ENCODE measurements at regions not wholly inside any gene's neighbourhood (a gene's known extent, or its start where the extent isn't known, plus 50 kb on each side); places are given as distances from the start of the nearest gene placed in this dataset.

DNA sequence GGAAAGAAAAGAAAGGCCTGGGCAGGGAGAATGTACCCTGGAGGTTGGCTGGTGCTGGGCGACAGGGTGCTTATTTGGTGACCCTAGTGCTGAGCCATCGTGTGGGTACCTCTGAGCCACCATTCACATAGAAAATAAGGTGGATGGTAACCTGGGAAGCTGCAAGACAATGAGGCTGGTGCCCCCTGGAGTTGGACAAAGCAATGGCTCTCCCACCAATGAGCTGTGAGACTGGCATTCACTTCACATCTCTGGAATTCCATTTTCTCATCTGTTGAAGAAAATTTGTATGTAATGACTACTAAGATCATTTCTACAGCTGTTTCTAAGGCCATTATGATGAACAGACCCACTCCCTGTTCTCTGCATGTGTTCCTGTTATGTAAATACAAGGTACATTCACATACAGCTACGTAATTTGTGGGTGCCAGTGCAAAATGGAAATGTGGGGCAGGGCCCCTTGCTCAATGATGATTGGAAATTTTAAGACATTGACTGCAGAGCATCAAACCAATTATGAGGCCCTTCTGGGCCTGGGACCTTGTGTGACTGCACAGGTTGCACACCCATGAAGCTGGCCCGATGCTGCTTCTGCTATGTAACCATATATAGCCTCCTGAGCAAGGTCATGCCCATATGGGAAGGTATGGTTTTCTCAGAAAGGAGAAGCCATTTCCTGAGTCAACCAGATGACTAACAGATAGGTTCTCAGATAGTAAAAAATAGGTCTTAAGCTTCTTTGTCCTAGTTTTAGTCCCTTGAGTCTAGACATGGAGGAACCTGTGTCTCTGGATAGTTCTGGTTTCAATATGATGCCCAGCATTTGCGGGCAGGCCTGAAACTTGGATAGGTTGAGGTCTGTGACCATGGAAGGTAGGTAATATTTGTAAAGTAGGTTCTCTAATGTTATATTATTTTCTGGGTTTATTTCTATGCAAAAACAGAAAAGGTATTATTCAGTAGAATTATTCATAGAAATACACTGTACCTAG, 63.4 kb upstream of the IGF1 start:
- Mint-ChIP-seq H3K36me3 (ENCODE audit: low read depth) (no peaks in the 10 kb centered on the region), H3K27me3 (ENCODE audit: low read depth, poor library complexity) (peaks cover 3% of the 10 kb centered on the region), H3K9me3 (no peaks in the 10 kb centered on the region), H3K4me3 (no peak overlapping the region), H3K27ac (no peak overlapping the region), H3K4me1 (peaks cover 17% of the 10 kb centered on the region)
- no peak for DNase-seq
- TF ChIP-seq, protein P1, sequence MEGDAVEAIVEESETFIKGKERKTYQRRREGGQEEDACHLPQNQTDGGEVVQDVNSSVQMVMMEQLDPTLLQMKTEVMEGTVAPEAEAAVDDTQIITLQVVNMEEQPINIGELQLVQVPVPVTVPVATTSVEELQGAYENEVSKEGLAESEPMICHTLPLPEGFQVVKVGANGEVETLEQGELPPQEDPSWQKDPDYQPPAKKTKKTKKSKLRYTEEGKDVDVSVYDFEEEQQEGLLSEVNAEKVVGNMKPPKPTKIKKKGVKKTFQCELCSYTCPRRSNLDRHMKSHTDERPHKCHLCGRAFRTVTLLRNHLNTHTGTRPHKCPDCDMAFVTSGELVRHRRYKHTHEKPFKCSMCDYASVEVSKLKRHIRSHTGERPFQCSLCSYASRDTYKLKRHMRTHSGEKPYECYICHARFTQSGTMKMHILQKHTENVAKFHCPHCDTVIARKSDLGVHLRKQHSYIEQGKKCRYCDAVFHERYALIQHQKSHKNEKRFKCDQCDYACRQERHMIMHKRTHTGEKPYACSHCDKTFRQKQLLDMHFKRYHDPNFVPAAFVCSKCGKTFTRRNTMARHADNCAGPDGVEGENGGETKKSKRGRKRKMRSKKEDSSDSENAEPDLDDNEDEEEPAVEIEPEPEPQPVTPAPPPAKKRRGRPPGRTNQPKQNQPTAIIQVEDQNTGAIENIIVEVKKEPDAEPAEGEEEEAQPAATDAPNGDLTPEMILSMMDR (IDR thresholded peaks at IDR 0.05), result no peak

DNA sequence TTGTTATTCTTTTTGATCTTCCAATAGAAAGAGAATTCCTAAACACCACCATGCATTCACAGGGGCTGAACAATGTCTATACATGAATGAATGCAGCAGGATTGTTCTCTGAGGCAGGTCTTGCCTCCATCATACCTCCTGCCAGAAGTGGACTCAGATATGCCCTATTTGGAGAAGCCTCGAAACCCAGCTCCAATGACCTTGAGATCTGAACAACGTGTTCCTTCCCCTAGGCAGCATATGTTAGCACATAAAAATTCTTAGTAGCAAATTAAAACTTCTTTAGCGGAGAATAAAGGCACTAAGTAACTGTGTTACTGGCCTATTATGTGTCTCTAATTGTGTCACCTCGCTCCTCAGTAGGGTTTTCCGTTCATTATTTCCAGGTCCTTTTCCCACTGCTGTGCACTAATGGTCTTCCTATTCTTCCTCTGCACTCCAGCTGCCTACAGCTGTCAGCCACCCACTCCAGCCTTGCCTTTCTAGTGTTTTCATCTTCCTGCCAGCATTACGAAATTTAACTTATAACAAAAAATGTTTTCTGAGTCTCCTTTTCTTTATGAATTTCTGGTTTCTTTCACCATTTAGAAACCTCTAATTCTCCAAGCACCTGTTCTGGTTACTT, 62.6 kb upstream of the IGF1 start:
- Mint-ChIP-seq H3K9me3 (no peaks in the 10 kb centered on the region), H3K36me3 (ENCODE audit: low read depth) (no peaks in the 10 kb centered on the region), H3K4me1 (peaks cover 17% of the 10 kb centered on the region), H3K4me3 (no peak overlapping the region), H3K27me3 (ENCODE audit: low read depth, poor library complexity) (peaks cover 3% of the 10 kb centered on the region), H3K27ac (no peak overlapping the region)
- DNase-seq, result no peak
- TF ChIP-seq, protein P1 (IDR thresholded peaks at IDR 0.05), result no peak

DNA sequence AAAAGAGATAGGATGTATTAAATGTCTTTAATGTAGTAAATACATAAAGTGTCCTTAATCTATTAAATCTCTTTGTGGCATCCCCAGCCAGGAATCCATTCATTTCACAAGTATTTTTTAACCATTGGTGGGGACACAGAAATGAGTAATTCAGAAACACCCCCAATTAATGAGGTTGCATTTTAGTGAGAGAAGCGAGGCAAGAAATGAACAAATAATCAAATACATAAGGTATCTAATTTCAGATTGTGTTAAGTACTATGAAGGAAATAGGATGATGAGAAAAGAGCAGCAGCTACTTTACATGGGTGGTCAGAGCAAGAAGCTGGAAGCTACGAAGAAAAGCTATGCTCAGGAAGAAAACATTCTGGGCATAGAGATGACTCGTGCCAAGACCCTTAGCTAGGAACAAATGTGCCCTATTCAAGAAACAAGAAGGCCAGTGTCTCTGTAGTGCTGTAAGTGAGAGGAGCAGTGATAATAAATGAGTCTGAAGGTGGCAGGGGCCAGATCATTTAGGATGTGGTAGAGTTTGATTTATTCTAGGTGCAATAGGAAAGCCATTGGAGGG, 60.5 kb upstream of the IGF1 start:
- Mint-ChIP-seq H3K4me1 (peaks cover 23% of the 10 kb centered on the region), H3K9me3 (no peaks in the 10 kb centered on the region), H3K27me3 (ENCODE audit: low read depth, poor library complexity) (peaks cover 3% of the 10 kb centered on the region), H3K27ac (peak overlapping the region; percentile 0), H3K4me3 (no peak overlapping the region), H3K36me3 (ENCODE audit: low read depth) (no peaks in the 10 kb centered on the region)
- TF ChIP-seq, protein P1 (IDR thresholded peaks at IDR 0.05), result no peak
- DNase-seq, result no peak

DNA sequence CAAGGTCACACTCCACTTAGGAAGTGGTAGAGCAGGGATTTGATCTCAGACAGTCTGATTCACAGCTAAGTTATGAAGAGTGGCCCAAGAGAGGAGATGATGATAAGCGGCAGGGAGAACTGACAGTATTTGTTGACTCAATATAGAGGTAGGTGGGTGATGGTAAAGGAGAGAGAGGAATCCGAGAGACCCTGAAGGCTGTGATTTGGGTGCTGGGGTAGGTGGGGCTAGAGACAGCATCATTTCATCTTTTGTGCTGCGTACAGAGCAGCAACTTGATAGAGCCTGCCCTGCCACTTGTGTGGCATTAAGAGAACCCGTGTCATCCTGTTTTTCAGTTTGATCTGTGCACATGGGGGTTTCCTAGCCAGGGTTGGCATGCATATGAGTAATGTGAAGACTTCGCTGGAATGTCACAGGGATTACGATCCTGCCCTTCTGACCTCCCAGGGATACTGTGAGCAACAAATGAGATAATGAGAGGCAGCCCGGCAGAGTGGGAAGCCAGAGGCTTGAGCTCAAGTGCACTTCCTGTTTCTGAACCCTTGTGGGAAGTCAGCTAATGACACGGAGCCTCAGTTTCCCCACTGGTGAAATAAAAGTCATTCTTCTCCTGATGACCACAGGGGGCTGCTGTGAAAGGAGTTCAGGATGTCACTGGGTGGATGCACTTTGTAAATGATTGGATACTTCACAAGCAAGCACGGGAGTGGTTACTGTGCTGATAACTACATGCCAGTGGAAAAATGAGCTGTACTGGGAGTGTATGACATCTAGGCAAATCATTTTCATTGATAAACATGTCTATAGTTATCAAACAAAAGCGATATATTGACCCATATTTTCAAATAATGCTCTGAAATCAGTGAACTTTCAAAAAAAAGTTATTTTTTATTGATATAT, 59.5 kb upstream of the IGF1 start:
- H3K27me3 Mint-ChIP-seq (ENCODE audit: low read depth, poor library complexity), result peaks cover 3% of the 10 kb centered on the region
- H3K4me1 Mint-ChIP-seq, result peaks cover 30% of the 10 kb centered on the region
- H3K9me3 Mint-ChIP-seq, result no peaks in the 10 kb centered on the region
- no peak overlapping the region for H3K4me3 Mint-ChIP-seq
- TF ChIP-seq, protein P1 (IDR thresholded peaks at IDR 0.05), result no peak
- peak overlapping the region; percentile 37 for H3K27ac Mint-ChIP-seq
- DNase-seq, result peak; percentile 12
- H3K36me3 Mint-ChIP-seq (ENCODE audit: low read depth), result no peaks in the 10 kb centered on the region

DNA sequence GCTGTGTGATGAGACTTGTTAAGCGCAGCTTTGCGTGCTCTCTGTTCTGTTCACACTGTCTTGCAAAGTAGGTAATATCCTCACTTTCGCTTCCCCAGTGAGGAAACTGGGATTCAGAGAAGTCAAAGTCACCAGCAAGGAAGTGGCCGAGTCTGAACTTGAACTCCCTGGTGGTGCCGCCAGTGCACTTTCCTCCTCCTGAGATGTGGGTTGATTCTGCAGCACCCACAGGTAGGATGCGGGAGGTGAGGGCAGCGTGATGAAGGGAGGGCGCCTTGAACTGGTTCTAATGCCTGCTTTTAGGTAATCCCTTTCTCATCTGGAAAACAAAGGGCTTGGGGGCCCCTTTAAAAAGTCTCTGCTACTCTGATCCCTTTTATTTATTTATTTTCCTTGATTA, 54.9 kb upstream of the IGF1 start:
- H3K9me3 Mint-ChIP-seq, result no peaks in the 10 kb centered on the region
- peaks cover 44% of the 10 kb centered on the region for H3K4me1 Mint-ChIP-seq
- DNase-seq, result no peak
- H3K27me3 Mint-ChIP-seq (ENCODE audit: low read depth, poor library complexity), result no peaks in the 10 kb centered on the region
- no peak overlapping the region for H3K27ac Mint-ChIP-seq
- H3K36me3 Mint-ChIP-seq (ENCODE audit: low read depth), result no peaks in the 10 kb centered on the region
- no peak overlapping the region for H3K4me3 Mint-ChIP-seq
- TF ChIP-seq, protein P1 (IDR thresholded peaks at IDR 0.05), result no peak
